K562 (cell line): ENCODE measurements at regions not wholly inside any gene's neighbourhood (a gene's known extent, or its start where the extent isn't known, plus 50 kb on each side); places are given as distances from the start of the nearest gene placed in this dataset.

Source experiments
- ATAC-seq: fragments of 200-7000 bp; cut with Tn5 transposase; 3 replicates; pipeline ENCODE4 v1.9.1; 2020; ENCODE audit warnings: moderate library complexity
- BruUV-seq: library from RNA; stranded (reverse); fragments of 400-500 nt; replicated peaks from 2 replicates; lab custom pipeline; 2021; lab: Mats Ljungman, UMichigan
- CTCF ChIA-PET: fragments of 300-600 bp; formaldehyde crosslinking; extraction: SDS; loops from one replicate; lab custom pipeline; 2021; ENCODE audit warnings: low intra/inter-chr PET ratio; lab: Yijun Ruan, JAX
- POLR2A ChIA-PET: fragments of 300-600, 350-650 bp; sonication (Branson Sonifier 250); formaldehyde crosslinking; extraction: SDS; loops from one replicate; lab custom pipeline; 2021; ENCODE audit warnings: antibody characterized with exemption, inconsistent platforms; lab: Yijun Ruan, JAX
- DNase-seq, 4 experiments: peaks; one replicate each; pipeline versions ENCODE4 v3.0.0 to v3.0.0-alpha.2; 2011 to 2018; ENCODE audit warnings: low spot score in 3 of 4, mixed read lengths in 3 of 4; ENCODE audit errors: extremely low read depth in 1 of 4
- FAIRE-seq: peaks from 2 replicates; lab custom pipeline; 2011; peaks lifted over from hg19 to GRCh38; lab: Jason Lieb, UNC
- H2AFZ ChIP-seq: 2 replicates; pipeline ENCODE4 v1.6.0; 2011; ENCODE audit warnings: low read depth, low read length, control low read depth, inconsistent platforms
- H3K27ac ChIP-seq: fragments of 200-600 bp; 3 replicates; pipeline ENCODE4 v1.8.0; 2011; ENCODE audit warnings: low read depth, mild to moderate bottlenecking, control low read depth, inconsistent platforms, low read length, moderate library complexity, mixed read lengths; ENCODE audit errors: extremely low read depth
- H3K27me3 ChIP-seq, 2 experiments: fragments of 300-600 bp in 1 of 2; 2 replicates in 1 of 2; 3 replicates in 1 of 2; pipeline versions ENCODE4 v1.6.0 to v1.8.0; 2011; ENCODE audit warnings: inconsistent platforms in 2 of 2, low read length in 2 of 2, mild to moderate bottlenecking in 1 of 2, mixed read lengths in 1 of 2, moderate library complexity in 1 of 2; ENCODE audit not compliant: control insufficient read depth in 2 of 2, insufficient read depth in 2 of 2
- H3K36me3 ChIP-seq: fragments of 300-600 bp; 3 replicates; pipeline ENCODE4 v1.8.0; 2011; ENCODE audit warnings: mild to moderate bottlenecking, low read length, inconsistent platforms; ENCODE audit not compliant: control insufficient read depth, insufficient read depth
- H3K4me1 ChIP-seq, 2 experiments: fragments of 200-600 bp in 1 of 2; replicated peaks in 1 of 2; 2 replicates in 1 of 2; 3 replicates in 1 of 2; pipeline versions ENCODE4 v1.5.1 to v1.8.0; 2011; ENCODE audit warnings: inconsistent platforms in 2 of 2, low read length in 2 of 2, mild to moderate bottlenecking in 1 of 2, mixed read lengths in 1 of 2, moderate library complexity in 1 of 2; ENCODE audit not compliant: control insufficient read depth in 2 of 2, insufficient read depth in 2 of 2
- H3K4me2 ChIP-seq: 2 replicates; pipeline ENCODE4 v1.6.1; 2011; ENCODE audit warnings: low read length, control low read depth, inconsistent platforms, mixed read lengths; ENCODE audit not compliant: insufficient read depth
- H3K4me3 ChIP-seq: fragments of 200-600 bp; sonication (generic), shearing (Covaris generic); 2 replicates; pipeline ENCODE4 v1.5.1; 2016; ENCODE audit warnings: control low read depth, inconsistent platforms
- H3K79me2 ChIP-seq: fragments of 200-600 bp; 3 replicates; pipeline ENCODE4 v1.8.0; 2011; ENCODE audit warnings: low read length, inconsistent platforms; ENCODE audit not compliant: control insufficient read depth, insufficient read depth
- H3K9ac ChIP-seq, 2 experiments: 2 replicates each; pipeline versions ENCODE4 v1.6.0 to v1.6.1; 2011; ENCODE audit warnings: low read depth in 2 of 2, low read length in 2 of 2, control low read depth in 1 of 2, inconsistent platforms in 1 of 2, mild to moderate bottlenecking in 1 of 2, mixed read lengths in 1 of 2; ENCODE audit not compliant: insufficient read depth in 1 of 2
- H3K9me1 ChIP-seq: one replicate; pipeline ENCODE4 v1.6.0; 2011; ENCODE audit warnings: inconsistent platforms, mild to moderate bottlenecking, low read length, moderate library complexity; ENCODE audit not compliant: control insufficient read depth, insufficient read depth
- H3K9me3 ChIP-seq: replicated peaks from 2 replicates; pipeline ENCODE4 v1.5.1; 2011; ENCODE audit warnings: low read depth, low read length, inconsistent platforms; ENCODE audit not compliant: control insufficient read depth, insufficient read depth
- H4K20me1 ChIP-seq: replicated peaks from 2 replicates; pipeline ENCODE4 v1.6.1; 2011; ENCODE audit warnings: low read length, inconsistent platforms, mixed read lengths; ENCODE audit not compliant: control insufficient read depth, insufficient read depth
- ARNT ChIP-seq, 2 experiments: fragments of 450-650 bp; IDR thresholded peaks; 2 replicates each; pipeline ENCODE4 v1.6.1; 2016; ENCODE audit warnings: mild to moderate bottlenecking in 1 of 2
- DACH1 ChIP-seq: fragments of 450-650 bp; IDR thresholded peaks from 2 replicates; pipeline ENCODE4 v1.6.1; 2018; ENCODE audit not compliant: partially characterized antibody
- ERF ChIP-seq: fragments of 450-650 bp; formaldehyde crosslinking; IDR thresholded peaks from 2 replicates; pipeline ENCODE4 v1.4.0; 2020; ENCODE audit warnings: mild to moderate bottlenecking, mixed read lengths
- FOXA1 ChIP-seq: fragments of 450-650 bp; IDR thresholded peaks from 2 replicates; pipeline ENCODE4 v1.6.1; 2016; ENCODE audit warnings: mild to moderate bottlenecking, borderline replicate concordance
- PCBP1 ChIP-seq: fragments of 200-400 bp; formaldehyde crosslinking; IDR thresholded peaks from 2 replicates; pipeline ENCODE4 v1.6.1; 2018; ENCODE audit warnings: mild to moderate bottlenecking, low read depth, low read length; ENCODE audit not compliant: poor library complexity, severe bottlenecking
- ZBED1 ChIP-seq: IDR thresholded peaks from 2 replicates; pipeline ENCODE4 v1.6.1; 2014
- ZNF143 ChIP-seq: sonication (generic); formaldehyde crosslinking; IDR thresholded peaks from 2 replicates; pipeline ENCODE4 v1.9.0; 2022; ENCODE audit warnings: mild to moderate bottlenecking, missing genetic modification reagents
- ZSCAN29 ChIP-seq: fragments of 450-650 bp; IDR thresholded peaks from 2 replicates; pipeline ENCODE4 v1.6.1; 2017
- WGBS: fragments of 100-300 bp; shearing (Covaris generic); methylation state at CpG from one replicate; pipeline ENCODE4 v1.1.6; 2016; ENCODE audit warnings: low coverage, mixed read lengths; ENCODE audit not compliant: insufficient coverage; ENCODE audit errors: missing lambda C conversion rate; 5-methylcytosine and 5-hydroxymethylcytosine counted together
- in situ Hi-C: fragments of 300-500 bp; cut with MboI; formaldehyde crosslinking; loops from 4 replicates; pipeline ENCODE4 v1.15.0; 2018; ENCODE audit warnings: inconsistent platforms, mixed read lengths
- intact Hi-C: fragments of 100-400 bp; cut with micrococcal nuclease; formaldehyde crosslinking; loops from 2 replicates; pipeline ENCODE4 v1.14.2; 2022
- TF ChIP-seq, protein P1 (sequence below): fragments of 450-650 bp; formaldehyde crosslinking; IDR thresholded peaks from 2 replicates; pipeline ENCODE4 v1.4.0; 2022; ENCODE audit warnings: missing genetic modification characterization
- TF ChIP-seq, protein P2 (sequence below): fragments of 450-650 bp; IDR thresholded peaks from 2 replicates; pipeline ENCODE4 v1.7.1; 2018; ENCODE audit warnings: mild to moderate bottlenecking, low read depth; ENCODE audit not compliant: partially characterized antibody
- TF ChIP-seq, protein P3 (sequence below): fragments of 250-450 bp; sonication (Bioruptor Pico); IDR thresholded peaks from 2 replicates; pipeline ENCODE4 v1.9.0; 2021; ENCODE audit warnings: mild to moderate bottlenecking, inconsistent platforms

DNA sequence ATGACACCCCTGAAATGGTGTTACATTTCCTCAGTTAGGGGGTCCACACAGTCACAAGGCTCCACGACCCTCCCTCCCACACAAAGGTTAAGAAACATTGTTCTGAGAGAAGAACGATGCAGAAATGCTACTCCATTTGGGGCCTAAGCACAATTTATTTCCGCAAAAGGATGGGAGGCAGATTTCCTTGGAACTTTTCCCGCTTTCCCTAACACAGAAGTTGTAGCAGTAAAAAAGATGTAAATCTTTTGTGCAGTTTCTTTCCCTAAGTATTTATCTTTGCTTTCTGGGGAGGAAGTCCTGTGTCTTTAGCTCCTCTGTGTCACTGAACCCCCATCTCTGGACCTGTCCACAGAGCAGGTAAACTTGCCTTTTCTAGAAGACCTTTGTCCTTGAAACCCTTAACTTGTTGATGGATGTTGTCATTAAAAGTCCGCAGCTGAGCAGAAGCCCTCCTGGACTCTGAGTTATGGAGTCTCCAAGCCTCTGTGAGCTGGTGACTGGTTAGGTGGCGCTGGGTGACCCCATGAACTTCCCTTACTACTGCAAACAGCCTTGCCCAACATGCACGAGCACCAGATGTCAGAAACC lies 67.2 kb upstream of the SHISA3 start:
- Histone ChIP-seq H3K27ac (no peak overlapping the region), H3K79me2 (no peaks in the 10 kb centered on the region), H2AFZ (no peak overlapping the region), H3K27me3 (no peaks in the 10 kb centered on the region), H3K9me3 (no peaks in the 10 kb centered on the region), H3K9ac (no peak overlapping the region), H4K20me1 (no peaks in the 10 kb centered on the region), H3K4me1 (no peaks in the 10 kb centered on the region), H3K4me2 (no peak overlapping the region), H3K36me3 (no peaks in the 10 kb centered on the region), H3K4me3 (no peak overlapping the region), H3K9me1 (no peaks in the 10 kb centered on the region)
- TF ChIP-seq DACH1 (no peak), ERF (CRISPR knock-in tag) (no peak), ZSCAN29 (no peak), ARNT (IDR thresholded peaks at IDR 0.05) (no peak), ZBED1 (no peak)
- TF ChIP-seq, protein P1, sequence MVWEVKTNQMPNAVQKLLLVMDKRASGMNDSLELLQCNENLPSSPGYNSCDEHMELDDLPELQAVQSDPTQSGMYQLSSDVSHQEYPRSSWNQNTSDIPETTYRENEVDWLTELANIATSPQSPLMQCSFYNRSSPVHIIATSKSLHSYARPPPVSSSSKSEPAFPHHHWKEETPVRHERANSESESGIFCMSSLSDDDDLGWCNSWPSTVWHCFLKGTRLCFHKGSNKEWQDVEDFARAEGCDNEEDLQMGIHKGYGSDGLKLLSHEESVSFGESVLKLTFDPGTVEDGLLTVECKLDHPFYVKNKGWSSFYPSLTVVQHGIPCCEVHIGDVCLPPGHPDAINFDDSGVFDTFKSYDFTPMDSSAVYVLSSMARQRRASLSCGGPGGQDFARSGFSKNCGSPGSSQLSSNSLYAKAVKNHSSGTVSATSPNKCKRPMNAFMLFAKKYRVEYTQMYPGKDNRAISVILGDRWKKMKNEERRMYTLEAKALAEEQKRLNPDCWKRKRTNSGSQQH: no peak
- WGBS: 1% methylated on average over 6 of the region's 7 CpGs
- CTCF ChIA-PET: no interaction called here
- ATAC-seq: no peak
- no peak for DNase-seq
- intact Hi-C loops (no loop called here), in situ Hi-C loops (no loop called here)
- POLR2A ChIA-PET: no interaction called here
- no TSS peak for BruUV-seq
- no peak for FAIRE-seq

DNA sequence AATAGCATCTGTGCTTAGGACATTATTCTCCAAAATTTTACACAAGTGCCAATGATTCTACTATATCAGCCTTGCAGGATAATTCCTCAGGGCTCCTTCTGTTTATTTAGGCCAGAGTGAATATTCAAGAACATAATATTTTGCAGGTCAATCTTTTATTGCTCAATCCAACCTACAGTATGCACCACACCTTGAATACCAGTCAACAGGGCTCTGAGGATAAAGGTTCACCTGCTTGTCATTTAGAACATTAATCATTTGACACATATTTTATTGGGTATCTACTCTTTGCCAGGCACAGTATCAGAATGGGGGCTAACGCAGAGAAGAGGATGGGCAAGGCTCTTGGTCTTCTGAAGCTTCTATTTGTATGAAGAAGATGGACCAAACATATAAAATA lies 66.2 kb upstream of the SHISA3 start:
- H3K27ac ChIP-seq: no peak overlapping the region
- DNase-seq: no peak
- no peaks in the 10 kb centered on the region for H3K4me1 ChIP-seq
- CTCF ChIA-PET: no interaction called here
- no peaks in the 10 kb centered on the region for H3K79me2 ChIP-seq
- H3K4me3 ChIP-seq: no peak overlapping the region
- no peak for FAIRE-seq
- H3K9me1 ChIP-seq: no peaks in the 10 kb centered on the region
- H3K9me3 ChIP-seq: no peaks in the 10 kb centered on the region
- POLR2A ChIA-PET: no interaction called here
- in situ Hi-C loops (no loop called here), intact Hi-C loops (no loop called here)
- WGBS: 0% methylated on average over 1 of the region's 1 CpG
- H3K4me2 ChIP-seq: no peak overlapping the region
- H3K27me3 ChIP-seq: no peaks in the 10 kb centered on the region
- no peak overlapping the region for H2AFZ ChIP-seq
- no peak overlapping the region for H3K9ac ChIP-seq
- H3K36me3 ChIP-seq: no peaks in the 10 kb centered on the region
- no TSS peak for BruUV-seq
- H4K20me1 ChIP-seq: no peaks in the 10 kb centered on the region
- ATAC-seq: no peak
- no peak for TF ChIP-seq PCBP1
- TF ChIP-seq, protein P2, sequence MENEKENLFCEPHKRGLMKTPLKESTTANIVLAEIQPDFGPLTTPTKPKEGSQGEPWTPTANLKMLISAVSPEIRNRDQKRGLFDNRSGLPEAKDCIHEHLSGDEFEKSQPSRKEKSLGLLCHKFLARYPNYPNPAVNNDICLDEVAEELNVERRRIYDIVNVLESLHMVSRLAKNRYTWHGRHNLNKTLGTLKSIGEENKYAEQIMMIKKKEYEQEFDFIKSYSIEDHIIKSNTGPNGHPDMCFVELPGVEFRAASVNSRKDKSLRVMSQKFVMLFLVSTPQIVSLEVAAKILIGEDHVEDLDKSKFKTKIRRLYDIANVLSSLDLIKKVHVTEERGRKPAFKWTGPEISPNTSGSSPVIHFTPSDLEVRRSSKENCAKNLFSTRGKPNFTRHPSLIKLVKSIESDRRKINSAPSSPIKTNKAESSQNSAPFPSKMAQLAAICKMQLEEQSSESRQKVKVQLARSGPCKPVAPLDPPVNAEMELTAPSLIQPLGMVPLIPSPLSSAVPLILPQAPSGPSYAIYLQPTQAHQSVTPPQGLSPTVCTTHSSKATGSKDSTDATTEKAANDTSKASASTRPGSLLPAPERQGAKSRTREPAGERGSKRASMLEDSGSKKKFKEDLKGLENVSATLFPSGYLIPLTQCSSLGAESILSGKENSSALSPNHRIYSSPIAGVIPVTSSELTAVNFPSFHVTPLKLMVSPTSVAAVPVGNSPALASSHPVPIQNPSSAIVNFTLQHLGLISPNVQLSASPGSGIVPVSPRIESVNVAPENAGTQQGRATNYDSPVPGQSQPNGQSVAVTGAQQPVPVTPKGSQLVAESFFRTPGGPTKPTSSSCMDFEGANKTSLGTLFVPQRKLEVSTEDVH: no peak
- TF ChIP-seq, protein P3, sequence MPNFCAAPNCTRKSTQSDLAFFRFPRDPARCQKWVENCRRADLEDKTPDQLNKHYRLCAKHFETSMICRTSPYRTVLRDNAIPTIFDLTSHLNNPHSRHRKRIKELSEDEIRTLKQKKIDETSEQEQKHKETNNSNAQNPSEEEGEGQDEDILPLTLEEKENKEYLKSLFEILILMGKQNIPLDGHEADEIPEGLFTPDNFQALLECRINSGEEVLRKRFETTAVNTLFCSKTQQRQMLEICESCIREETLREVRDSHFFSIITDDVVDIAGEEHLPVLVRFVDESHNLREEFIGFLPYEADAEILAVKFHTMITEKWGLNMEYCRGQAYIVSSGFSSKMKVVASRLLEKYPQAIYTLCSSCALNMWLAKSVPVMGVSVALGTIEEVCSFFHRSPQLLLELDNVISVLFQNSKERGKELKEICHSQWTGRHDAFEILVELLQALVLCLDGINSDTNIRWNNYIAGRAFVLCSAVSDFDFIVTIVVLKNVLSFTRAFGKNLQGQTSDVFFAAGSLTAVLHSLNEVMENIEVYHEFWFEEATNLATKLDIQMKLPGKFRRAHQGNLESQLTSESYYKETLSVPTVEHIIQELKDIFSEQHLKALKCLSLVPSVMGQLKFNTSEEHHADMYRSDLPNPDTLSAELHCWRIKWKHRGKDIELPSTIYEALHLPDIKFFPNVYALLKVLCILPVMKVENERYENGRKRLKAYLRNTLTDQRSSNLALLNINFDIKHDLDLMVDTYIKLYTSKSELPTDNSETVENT (CRISPR knock-in tag): no peak
- no peak for TF ChIP-seq ZNF143 (CRISPR knock-in tag)
- TF ChIP-seq FOXA1: no peak
